Osteocyte (in vitro differentiated cells): ENCODE measurements at regions not wholly inside any gene's neighbourhood (a gene's known extent, or its start where the extent isn't known, plus 50 kb on each side); places are given as distances from the start of the nearest gene placed in this dataset.
"Not testable (repeated sequence)": the region's sequence is repeated elsewhere in the genome, so short reads cannot be mapped to it uniquely, and the experiment has no call there.

Source experiments
- DNase-seq: peaks from one replicate; pipeline ENCODE4 v3.0.0; 2021; ENCODE audit warnings: mixed read lengths; ENCODE audit not compliant: unreplicated experiment; ENCODE audit errors: extremely low spot score
- H3K27ac Mint-ChIP-seq: one replicate; pipeline ENCODE4 v1.8.0; 2021; ENCODE audit warnings: mild to moderate bottlenecking, mixed read lengths; ENCODE audit not compliant: unreplicated experiment
- H3K27me3 Mint-ChIP-seq: one replicate; pipeline ENCODE4 v1.8.0; 2021; ENCODE audit warnings: mixed read lengths; ENCODE audit not compliant: unreplicated experiment
- H3K36me3 Mint-ChIP-seq: one replicate; pipeline ENCODE4 v1.8.0; 2021; ENCODE audit warnings: mixed read lengths; ENCODE audit not compliant: unreplicated experiment
- H3K4me1 Mint-ChIP-seq: one replicate; pipeline ENCODE4 v1.8.0; 2021; ENCODE audit warnings: mixed read lengths; ENCODE audit not compliant: unreplicated experiment
- H3K4me3 Mint-ChIP-seq: one replicate; pipeline ENCODE4 v1.8.0; 2021; ENCODE audit warnings: mild to moderate bottlenecking, moderate library complexity, mixed read lengths; ENCODE audit not compliant: unreplicated experiment
- H3K9me3 Mint-ChIP-seq: one replicate; pipeline ENCODE4 v1.8.0; 2021; ENCODE audit warnings: mixed read lengths; ENCODE audit not compliant: unreplicated experiment
- CTCF ChIP-seq: fragments of 200-600 bp; sonication (generic); IDR thresholded peaks from 2 replicates; pipeline ENCODE4 v1.5.0; 2021; ENCODE audit warnings: antibody characterized with exemption, mild to moderate bottlenecking, moderate library complexity

DNA sequence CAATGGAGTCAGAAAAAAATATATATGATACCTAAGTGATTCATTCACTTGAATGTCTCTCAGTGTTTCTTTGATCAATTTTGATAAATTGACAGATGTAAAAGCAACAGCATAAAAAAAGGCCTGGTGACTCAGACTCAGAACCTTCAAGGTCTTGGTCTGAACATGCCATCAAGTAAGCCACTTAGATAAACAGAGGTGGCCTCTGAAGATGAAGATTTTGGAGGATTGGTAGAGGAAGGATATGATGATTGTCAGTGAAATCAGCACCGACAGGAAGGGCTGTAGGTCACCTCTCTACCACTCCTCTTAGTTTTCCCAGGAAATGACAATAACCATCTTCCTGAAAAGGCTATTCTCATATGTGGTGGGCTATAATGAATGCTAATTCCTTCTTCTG is 422.8 kb upstream of the EPHA7 start:
- no peaks in the 10 kb centered on the region for H3K27me3 Mint-ChIP-seq
- no peak for TF ChIP-seq CTCF
- H3K4me1 Mint-ChIP-seq, result peaks cover 8% of the 10 kb centered on the region
- no peaks in the 10 kb centered on the region for H3K36me3 Mint-ChIP-seq
- no peaks in the 10 kb centered on the region for H3K9me3 Mint-ChIP-seq
- H3K27ac Mint-ChIP-seq, result no peak overlapping the region
- no peak overlapping the region for H3K4me3 Mint-ChIP-seq
- no peak for DNase-seq

GRCh38 chr6:93835451-93836145 is 416.2 kb upstream of the EPHA7 start:
- H3K36me3 Mint-ChIP-seq, H3K27me3 Mint-ChIP-seq, H3K4me3 Mint-ChIP-seq, H3K27ac Mint-ChIP-seq, DNase-seq: not testable (repeated sequence)
- H3K4me1 Mint-ChIP-seq, result peaks cover 10% of the 10 kb centered on the region
- peaks cover 11% of the 10 kb centered on the region for H3K9me3 Mint-ChIP-seq

DNA sequence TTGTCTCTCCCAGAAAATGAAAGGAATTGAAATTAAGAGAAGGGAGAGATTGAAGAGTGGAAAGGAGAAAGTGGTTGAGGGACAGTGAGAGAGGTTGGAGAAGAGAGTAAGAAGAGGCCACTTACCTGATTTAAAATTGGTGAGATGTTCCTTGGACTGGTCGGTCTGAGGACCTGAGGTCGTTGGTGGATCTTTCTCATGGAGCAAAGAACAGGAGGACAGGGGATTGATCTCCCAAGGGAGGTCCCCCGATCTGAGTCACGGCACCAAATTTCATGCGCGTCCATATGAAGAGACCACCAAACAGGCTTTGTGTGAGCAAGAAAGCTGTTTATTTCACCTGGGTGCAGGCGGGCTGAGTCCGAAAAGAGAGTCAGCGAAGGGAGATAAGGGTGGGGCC is 415.7 kb upstream of the EPHA7 start:
- H3K36me3 Mint-ChIP-seq, H3K27me3 Mint-ChIP-seq, DNase-seq, H3K27ac Mint-ChIP-seq, H3K4me3 Mint-ChIP-seq: not testable (repeated sequence)
- peaks cover 11% of the 10 kb centered on the region for H3K9me3 Mint-ChIP-seq
- peaks cover 10% of the 10 kb centered on the region for H3K4me1 Mint-ChIP-seq

DNA sequence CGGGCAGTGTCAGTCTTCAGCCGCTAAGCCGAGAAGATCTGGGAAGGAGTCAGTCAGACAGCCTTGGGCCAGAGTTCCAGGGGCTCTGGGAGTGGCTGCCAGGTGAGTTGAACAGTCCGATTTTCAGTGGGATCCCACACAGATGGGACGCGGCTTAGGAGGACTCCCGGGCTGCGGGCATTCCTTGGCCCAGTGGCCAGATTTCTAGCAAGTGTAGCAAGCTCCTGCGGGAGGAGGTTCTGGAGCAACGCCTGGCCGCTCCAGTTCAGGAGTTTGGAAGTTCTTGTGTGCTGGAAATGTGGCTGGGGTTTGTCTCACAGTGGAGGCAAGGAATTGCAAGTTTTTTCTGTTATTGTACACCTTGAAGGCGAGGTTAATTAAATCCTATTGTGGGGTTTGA is 414.0 kb upstream of the EPHA7 start:
- H3K27me3 Mint-ChIP-seq, H3K36me3 Mint-ChIP-seq, H3K4me3 Mint-ChIP-seq, H3K4me1 Mint-ChIP-seq, H3K27ac Mint-ChIP-seq, DNase-seq: not testable (repeated sequence)
- H3K9me3 Mint-ChIP-seq, result peaks cover 13% of the 10 kb centered on the region

GRCh38 chr6:93829757-93830156 is 410.4 kb upstream of the EPHA7 start:
- not testable (repeated sequence) for H3K36me3 Mint-ChIP-seq, H3K27me3 Mint-ChIP-seq

DNA sequence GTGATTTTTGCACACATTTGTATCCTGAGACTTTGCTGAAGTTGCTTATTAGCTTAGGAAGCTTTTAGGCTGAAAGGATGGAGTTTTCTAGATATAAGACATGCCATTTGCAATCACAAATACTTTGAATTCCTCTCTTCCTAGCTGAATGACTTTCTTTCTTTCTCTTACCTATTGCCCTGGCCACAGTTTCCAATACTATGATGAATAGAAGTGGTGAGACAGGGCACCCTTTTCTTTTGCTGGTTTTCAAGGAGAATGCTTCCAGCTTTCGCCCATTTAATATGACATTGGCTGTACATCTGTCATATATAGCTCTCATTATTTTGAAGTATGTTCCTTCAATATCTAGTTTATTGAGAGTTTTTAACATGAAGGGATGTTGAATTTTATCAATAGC is 409.6 kb upstream of the EPHA7 start:
- H3K27me3 Mint-ChIP-seq, result no peaks in the 10 kb centered on the region
- H3K4me1 Mint-ChIP-seq, result peaks cover 4% of the 10 kb centered on the region
- no peak for TF ChIP-seq CTCF
- H3K4me3 Mint-ChIP-seq, result no peak overlapping the region
- H3K36me3 Mint-ChIP-seq, result no peaks in the 10 kb centered on the region
- H3K9me3 Mint-ChIP-seq, result peaks cover 11% of the 10 kb centered on the region
- H3K27ac Mint-ChIP-seq, result no peak overlapping the region
- DNase-seq, result no peak

More at GRCh38 chr6:93829757-93830156, 410.4 kb upstream of the EPHA7 start:
- peaks cover 11% of the 10 kb centered on the region for H3K9me3 Mint-ChIP-seq
- H3K4me1 Mint-ChIP-seq, DNase-seq, H3K27ac Mint-ChIP-seq, H3K4me3 Mint-ChIP-seq: not testable (repeated sequence)

DNA sequence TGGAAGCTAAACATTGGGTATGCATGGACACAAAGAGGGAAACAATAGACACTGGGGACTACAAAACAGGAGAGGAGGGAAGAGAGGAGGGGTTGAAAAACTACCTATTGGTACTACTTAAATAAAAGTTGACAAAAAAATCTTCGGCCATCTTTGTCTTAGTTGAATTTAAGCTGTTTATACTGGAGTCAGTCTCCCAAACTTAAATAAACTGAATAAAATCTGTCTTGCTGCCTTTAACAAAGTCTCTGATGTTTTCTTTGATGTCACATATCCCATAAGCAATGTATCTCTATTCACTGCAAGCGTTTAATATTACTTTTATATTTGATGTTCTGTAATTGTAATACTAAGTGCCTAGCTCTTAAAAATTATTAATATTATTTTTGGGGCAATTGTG is 409.2 kb upstream of the EPHA7 start:
- no peak for TF ChIP-seq CTCF
- H3K4me1 Mint-ChIP-seq, result peaks cover 4% of the 10 kb centered on the region

More for the DNA sequence above, 409.2 kb upstream of the EPHA7 start:
- no peaks in the 10 kb centered on the region for H3K36me3 Mint-ChIP-seq
- no peaks in the 10 kb centered on the region for H3K27me3 Mint-ChIP-seq
- H3K9me3 Mint-ChIP-seq, result peaks cover 11% of the 10 kb centered on the region
- H3K4me3 Mint-ChIP-seq, result no peak overlapping the region
- DNase-seq, result no peak
- H3K27ac Mint-ChIP-seq, result no peak overlapping the region
